Natural killer cell (primary cell): ENCODE measurements at regions not wholly inside any gene's neighbourhood (a gene's known extent, or its start where the extent isn't known, plus 50 kb on each side); places are given as distances from the start of the nearest gene placed in this dataset.

Experiments used
- ATAC-seq, 3 donors: fragments of 150-1000 bp in 2 of 3; fragments of 200-7000 bp in 1 of 3; cut with Tn5 transposase; 1 replicate in 1 of 3; 2 replicates in 2 of 3; pipeline ENCODE4 v1.10.0; 2021; ENCODE audit warnings: mild to moderate bottlenecking in 2 of 3, moderate library complexity in 2 of 3
- DNase-seq, 2 donors: peaks; one replicate each; pipeline versions ENCODE4 v3.0.0 to v3.0.0-alpha.2; 2013 to 2021; ENCODE audit warnings: mixed read lengths in 1 of 2
- H3K27ac ChIP-seq: one replicate; pipeline ENCODE4 v1.5.1; 2013; ENCODE audit warnings: mild to moderate bottlenecking, low read length
- H3K27me3 ChIP-seq: one replicate; pipeline ENCODE4 v1.6.1; 2013; ENCODE audit warnings: low read length; ENCODE audit not compliant: control insufficient read depth, insufficient read depth
- H3K36me3 ChIP-seq: one replicate; pipeline ENCODE4 v1.6.1; 2013; ENCODE audit warnings: low read length; ENCODE audit not compliant: control insufficient read depth, insufficient read depth
- H3K4me1 ChIP-seq: one replicate; pipeline ENCODE4 v1.6.1; 2013; ENCODE audit warnings: low read length; ENCODE audit not compliant: control insufficient read depth, insufficient read depth
- H3K4me3 ChIP-seq: one replicate; pipeline ENCODE4 v1.5.1; 2013; ENCODE audit warnings: low read length
- H3K9me3 ChIP-seq: one replicate; pipeline ENCODE4 v1.6.1; 2013; ENCODE audit warnings: low read length; ENCODE audit not compliant: control insufficient read depth, insufficient read depth
- H3K27ac Mint-ChIP-seq, 2 donors: one replicate each; pipeline ENCODE4 v1.8.0; 2022; ENCODE audit warnings: mild to moderate bottlenecking in 2 of 2, mixed read lengths in 2 of 2, moderate library complexity in 1 of 2
- H3K27me3 Mint-ChIP-seq, 2 donors: one replicate each; pipeline ENCODE4 v1.8.0; 2022; ENCODE audit warnings: low read depth in 2 of 2, mixed read lengths in 2 of 2
- H3K36me3 Mint-ChIP-seq: one replicate; pipeline ENCODE4 v1.8.0; 2022; ENCODE audit warnings: mixed read lengths
- H3K4me1 Mint-ChIP-seq, 2 donors: one replicate each; pipeline ENCODE4 v1.8.0; 2022; ENCODE audit warnings: mixed read lengths in 2 of 2
- H3K4me3 Mint-ChIP-seq: one replicate; pipeline ENCODE4 v1.8.0; 2022; ENCODE audit warnings: mild to moderate bottlenecking, moderate library complexity, mixed read lengths
- H3K9me3 Mint-ChIP-seq, 2 donors: one replicate each; pipeline ENCODE4 v1.8.0; 2022; ENCODE audit warnings: mixed read lengths in 2 of 2
- CTCF ChIP-seq: fragments of 200-600 bp; IDR thresholded peaks from one replicate; pipeline ENCODE4 v1.8.0; 2022; ENCODE audit warnings: antibody characterized with exemption
- WGBS: methylation state at CpG from one replicate; pipeline ENCODE4 v1.1.7; 2013; ENCODE audit warnings: missing lambda C conversion rate; ENCODE audit not compliant: insufficient coverage; 5-methylcytosine and 5-hydroxymethylcytosine counted together
- intact Hi-C: fragments of 100-400 bp; cut with micrococcal nuclease; formaldehyde crosslinking; loops from one replicate; pipeline ENCODE4 v1.14.2; 2022

- Histone ChIP-seq H3K4me1 (no peaks in the 10 kb centered on the region), H3K36me3 (no peaks in the 10 kb centered on the region), H3K4me3 (no peak overlapping the region), H3K9me3 (no peaks in the 10 kb centered on the region), H3K27ac (no peak overlapping the region), H3K27me3 (no peaks in the 10 kb centered on the region)
- no peak overlapping the region for H3K27ac Mint-ChIP-seq
- no peaks in the 10 kb centered on the region for H3K4me1 Mint-ChIP-seq
- no peak overlapping the region for H3K4me3 Mint-ChIP-seq
- no peak for DNase-seq
- intact Hi-C loops, result no loop called here
- no peaks in the 10 kb centered on the region for H3K27me3 Mint-ChIP-seq
- no peaks in the 10 kb centered on the region for H3K36me3 Mint-ChIP-seq
- no peaks in the 10 kb centered on the region for H3K9me3 Mint-ChIP-seq
- WGBS, result 89% methylated on average over 7 of the region's 7 CpGs
- TF ChIP-seq CTCF, result no peak
- ATAC-seq, result no peak
These were observed 233.1 kb upstream of the ANKRD55 start for GRCh38 chr5:56466136-56466816.

- Mint-ChIP-seq H3K4me1 (no peaks in the 10 kb centered on the region), H3K9me3 (no peaks in the 10 kb centered on the region), H3K36me3 (no peaks in the 10 kb centered on the region), H3K4me3 (no peak overlapping the region), H3K27ac (no peak overlapping the region), H3K27me3 (no peaks in the 10 kb centered on the region)
- Histone ChIP-seq H3K27ac (no peak overlapping the region), H3K9me3 (no peaks in the 10 kb centered on the region), H3K4me1 (no peaks in the 10 kb centered on the region), H3K27me3 (no peaks in the 10 kb centered on the region), H3K36me3 (no peaks in the 10 kb centered on the region), H3K4me3 (no peak overlapping the region)
- ATAC-seq (no peak), DNase-seq (no peak)
- intact Hi-C loops, result no loop called here
- TF ChIP-seq CTCF, result no peak
- WGBS, result 81% methylated on average over 2 of the region's 2 CpGs
These were observed 232.6 kb upstream of the ANKRD55 start for GRCh38 chr5:56465769-56466135.

GRCh38 chr5:56464935-56465768 lies 232.0 kb upstream of the ANKRD55 start:
- DNase-seq (no peak), ATAC-seq (no peak)
- no peaks in the 10 kb centered on the region for H3K27me3 Mint-ChIP-seq
- no peak overlapping the region for H3K4me3 Mint-ChIP-seq
- TF ChIP-seq CTCF, result no peak
- no peaks in the 10 kb centered on the region for H3K4me1 Mint-ChIP-seq
- WGBS, result 77% methylated on average over 10 of the region's 10 CpGs
- Histone ChIP-seq H3K4me3 (no peak overlapping the region), H3K4me1 (no peaks in the 10 kb centered on the region), H3K27ac (no peak overlapping the region), H3K36me3 (no peaks in the 10 kb centered on the region), H3K27me3 (no peaks in the 10 kb centered on the region), H3K9me3 (no peaks in the 10 kb centered on the region)
- no peaks in the 10 kb centered on the region for H3K36me3 Mint-ChIP-seq
- H3K27ac Mint-ChIP-seq, result no peak overlapping the region
- intact Hi-C loops, result no loop called here
- no peaks in the 10 kb centered on the region for H3K9me3 Mint-ChIP-seq
